BJ (cell line): ENCODE measurements at regions not wholly inside any gene's neighbourhood (a gene's known extent, or its start where the extent isn't known, plus 50 kb on each side); places are given as distances from the start of the nearest gene placed in this dataset.

ENCODE experiments used
- CTCF ChIA-PET: fragments of 350-600 bp; formaldehyde crosslinking; extraction: SDS; loops from one replicate; lab custom pipeline; 2021; ENCODE audit warnings: antibody characterized with exemption, inconsistent platforms; lab: Yijun Ruan, JAX
- POLR2A ChIA-PET: fragments of 300-600 bp; sonication (Branson Sonifier 250); formaldehyde crosslinking; extraction: SDS; loops from one replicate; lab custom pipeline; 2021; ENCODE audit warnings: antibody characterized with exemption; lab: Charles Lee
- DNase-seq: peaks from one replicate; pipeline ENCODE4 v3.0.0-alpha.2; 2011; ENCODE audit warnings: low read depth
- H3K27me3 ChIP-seq: 2 replicates; pipeline ENCODE4 v1.6.0; 2011; ENCODE audit warnings: low read length; ENCODE audit not compliant: control insufficient read depth, insufficient read depth
- H3K36me3 ChIP-seq: 2 replicates; pipeline ENCODE4 v1.5.1; 2011; ENCODE audit warnings: low read length; ENCODE audit not compliant: control insufficient read depth, insufficient read depth
- H3K4me3 ChIP-seq: 2 replicates; pipeline ENCODE4 v1.5.1; 2011; ENCODE audit warnings: low read depth, mild to moderate bottlenecking, control low read depth, low read length
- CTCF ChIP-seq: IDR thresholded peaks from 2 replicates; pipeline ENCODE4 v1.5.1; 2011; ENCODE audit warnings: low read depth, mild to moderate bottlenecking, control low read depth, inconsistent platforms, low read length, moderate library complexity; ENCODE audit not compliant: insufficient read depth

- Histone ChIP-seq H3K27me3 (no peaks in the 10 kb centered on the region), H3K4me3 (no peak overlapping the region), H3K36me3 (no peaks in the 10 kb centered on the region)
- POLR2A ChIA-PET = no interaction called here
- CTCF ChIA-PET = interaction anchor here (1.1 kb wide), 1 partner anchor 20 kb away, joined by 3 read pairs; no protein-coding TSS in a partner anchor
- TF ChIP-seq CTCF = no peak
- no peak for DNase-seq
These were observed 120.4 kb downstream of the CHD9NB start for GRCh38 chr16:52932321-52932720.

- CTCF ChIA-PET = no interaction called here
- H3K4me3 ChIP-seq = no peak overlapping the region
- POLR2A ChIA-PET = no interaction called here
- no peak for TF ChIP-seq CTCF
- no peak for DNase-seq
- H3K36me3 ChIP-seq = no peaks in the 10 kb centered on the region
- H3K27me3 ChIP-seq = no peaks in the 10 kb centered on the region
These were observed 123.0 kb downstream of the CHD9NB start for GRCh38 chr16:52929478-52930400.

- no peak overlapping the region for H3K4me3 ChIP-seq
- CTCF ChIA-PET = interaction anchor here (1.1 kb wide), 1 partner anchor 14 kb away, joined by 4 read pairs; no protein-coding TSS in a partner anchor
- H3K27me3 ChIP-seq = no peaks in the 10 kb centered on the region
- H3K36me3 ChIP-seq = no peaks in the 10 kb centered on the region
- no peak for TF ChIP-seq CTCF
- DNase-seq = no peak
- POLR2A ChIA-PET = no interaction called here
These were observed 123.7 kb downstream of the CHD9NB start for GRCh38 chr16:52928955-52929354.

- no peak for DNase-seq
- no peak for TF ChIP-seq CTCF
- ChIA-PET POLR2A (no interaction called here), CTCF (interaction anchor here (2.0 kb wide), 1 partner anchor 12 kb away, joined by 8 read pairs; no protein-coding TSS in a partner anchor)
- Histone ChIP-seq H3K27me3 (no peaks in the 10 kb centered on the region), H3K4me3 (no peak overlapping the region), H3K36me3 (no peaks in the 10 kb centered on the region)
These were observed 127.6 kb downstream of the CHD9NB start for GRCh38 chr16:52925143-52925542.

GRCh38 chr16:52924162-52924561, 128.5 kb downstream of the CHD9NB start:
- no peaks in the 10 kb centered on the region for H3K36me3 ChIP-seq
- CTCF ChIA-PET = no interaction called here

More at GRCh38 chr16:52924162-52924561, 128.5 kb downstream of the CHD9NB start:
- Histone ChIP-seq H3K27me3 (no peaks in the 10 kb centered on the region), H3K4me3 (no peak overlapping the region)
- DNase-seq = no peak
- no peak for TF ChIP-seq CTCF
- POLR2A ChIA-PET = no interaction called here
